ENCODE measurements at regions not wholly inside any gene's neighbourhood (a gene's known extent, or its start where the extent isn't known, plus 50 kb on each side); places are given as distances from the start of the nearest gene placed in this dataset.

DNA sequence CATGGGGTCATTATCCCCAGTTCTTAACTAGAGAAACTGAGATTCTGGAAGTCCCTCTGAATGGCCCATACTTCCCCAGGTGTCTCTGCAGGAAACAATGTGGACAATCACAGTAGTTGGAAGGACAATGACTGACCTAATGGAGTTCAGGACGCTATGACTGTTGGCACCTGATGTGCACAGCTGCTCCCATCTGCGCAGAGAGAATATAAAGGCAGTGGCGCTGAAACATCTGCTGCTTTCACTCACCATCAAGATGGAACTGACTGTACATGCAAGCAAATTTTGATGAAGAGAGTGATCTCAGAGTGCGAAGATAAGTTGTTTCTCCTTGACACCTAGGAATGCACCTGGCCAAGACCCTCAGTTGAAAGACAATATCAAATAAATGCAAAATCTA lies 395.7 kb upstream of the ASIC2 start:
- peaks cover 0 to 20% (median 0%) of the 10 kb centered on the region in 4 donors for H3K27me3 ChIP-seq
- no peak for DNase-seq
- TF ChIP-seq, protein P1, sequence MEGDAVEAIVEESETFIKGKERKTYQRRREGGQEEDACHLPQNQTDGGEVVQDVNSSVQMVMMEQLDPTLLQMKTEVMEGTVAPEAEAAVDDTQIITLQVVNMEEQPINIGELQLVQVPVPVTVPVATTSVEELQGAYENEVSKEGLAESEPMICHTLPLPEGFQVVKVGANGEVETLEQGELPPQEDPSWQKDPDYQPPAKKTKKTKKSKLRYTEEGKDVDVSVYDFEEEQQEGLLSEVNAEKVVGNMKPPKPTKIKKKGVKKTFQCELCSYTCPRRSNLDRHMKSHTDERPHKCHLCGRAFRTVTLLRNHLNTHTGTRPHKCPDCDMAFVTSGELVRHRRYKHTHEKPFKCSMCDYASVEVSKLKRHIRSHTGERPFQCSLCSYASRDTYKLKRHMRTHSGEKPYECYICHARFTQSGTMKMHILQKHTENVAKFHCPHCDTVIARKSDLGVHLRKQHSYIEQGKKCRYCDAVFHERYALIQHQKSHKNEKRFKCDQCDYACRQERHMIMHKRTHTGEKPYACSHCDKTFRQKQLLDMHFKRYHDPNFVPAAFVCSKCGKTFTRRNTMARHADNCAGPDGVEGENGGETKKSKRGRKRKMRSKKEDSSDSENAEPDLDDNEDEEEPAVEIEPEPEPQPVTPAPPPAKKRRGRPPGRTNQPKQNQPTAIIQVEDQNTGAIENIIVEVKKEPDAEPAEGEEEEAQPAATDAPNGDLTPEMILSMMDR (IDR thresholded peaks at IDR 0.05), result no peak
- no peak for TF ChIP-seq POLR2A (IDR thresholded peaks at IDR 0.05)
- 79 to 82% methylated on average over 4 of the region's 4 CpGs for WGBS, 2 donors
- intact Hi-C loops (cut with DNase I), result no loop called here
- H3K27ac ChIP-seq, result no peak overlapping the region
- H3K4me3 ChIP-seq, result no peak overlapping the region
- no peaks in the 10 kb centered on the region for H3K36me3 ChIP-seq
- H3K4me1 ChIP-seq, result no peaks in the 10 kb centered on the region
- no peaks in the 10 kb centered on the region for H3K9me3 ChIP-seq

DNA sequence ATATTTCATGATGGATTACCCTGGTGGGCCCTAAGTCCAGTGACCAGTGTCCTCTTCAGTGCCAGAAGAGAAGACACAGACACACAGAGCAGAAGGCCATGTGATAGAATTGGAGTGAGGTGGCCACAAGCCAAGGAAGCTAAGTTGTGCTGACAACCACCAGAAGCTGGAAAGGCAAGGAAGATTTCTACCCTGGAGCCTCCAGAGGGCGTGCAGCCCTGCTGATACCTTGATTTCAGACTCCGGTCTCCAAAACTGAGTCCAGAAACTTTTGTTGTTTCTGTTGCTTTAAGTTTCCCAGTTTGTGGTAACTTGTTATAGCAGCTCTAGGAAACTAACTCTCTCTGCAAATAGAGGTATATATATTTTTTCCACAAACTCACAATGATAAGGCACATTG lies 396.6 kb upstream of the ASIC2 start:
- Histone ChIP-seq H3K4me3 (no peak overlapping the region), H3K27me3 (peaks cover 0 to 30% (median 0%) of the 10 kb centered on the region in 4 donors), H3K36me3 (no peaks in the 10 kb centered on the region), H3K9me3 (no peaks in the 10 kb centered on the region), H3K27ac (no peak overlapping the region), H3K4me1 (no peaks in the 10 kb centered on the region)
- DNase-seq, result no peak
- intact Hi-C loops (cut with DNase I), result no loop called here
- TF ChIP-seq, protein P1 (IDR thresholded peaks at IDR 0.05), result no peak
- TF ChIP-seq POLR2A (IDR thresholded peaks at IDR 0.05), result no peak
- 75 to 83% methylated on average over 1 to 2 of the region's 2 CpGs for WGBS, 2 donors

DNA sequence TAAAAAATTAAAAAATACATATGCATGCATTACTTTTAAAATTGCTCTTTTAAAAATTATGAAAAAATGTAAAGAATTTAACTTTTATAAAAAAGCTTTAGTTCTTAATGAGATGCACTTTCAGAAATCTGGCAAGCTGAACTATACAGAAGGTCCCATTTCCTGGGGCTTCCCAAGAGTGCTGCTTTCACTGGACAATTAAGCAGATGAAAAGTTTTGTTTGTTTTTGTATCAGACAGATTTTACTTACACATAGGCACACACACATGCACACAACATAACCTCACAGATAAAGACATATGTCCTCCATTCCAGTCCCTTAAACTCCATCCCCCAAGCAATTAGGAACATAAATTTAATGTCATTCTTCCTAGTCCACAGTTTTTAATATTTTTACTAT lies 402.3 kb upstream of the ASIC2 start:
- no peak overlapping the region for H3K4me3 ChIP-seq
- intact Hi-C loops (cut with DNase I), result no loop called here
- H3K4me1 ChIP-seq, result no peaks in the 10 kb centered on the region
- H3K9me3 ChIP-seq, result no peaks in the 10 kb centered on the region
- H3K36me3 ChIP-seq, result no peaks in the 10 kb centered on the region
- TF ChIP-seq, protein P1 (IDR thresholded peaks at IDR 0.05), result no peak
- TF ChIP-seq POLR2A (IDR thresholded peaks at IDR 0.05), result no peak
- H3K27ac ChIP-seq, result no peak overlapping the region
- peaks cover 0 to 50% (median 0%) of the 10 kb centered on the region in 4 donors for H3K27me3 ChIP-seq
- DNase-seq, result no peak

DNA sequence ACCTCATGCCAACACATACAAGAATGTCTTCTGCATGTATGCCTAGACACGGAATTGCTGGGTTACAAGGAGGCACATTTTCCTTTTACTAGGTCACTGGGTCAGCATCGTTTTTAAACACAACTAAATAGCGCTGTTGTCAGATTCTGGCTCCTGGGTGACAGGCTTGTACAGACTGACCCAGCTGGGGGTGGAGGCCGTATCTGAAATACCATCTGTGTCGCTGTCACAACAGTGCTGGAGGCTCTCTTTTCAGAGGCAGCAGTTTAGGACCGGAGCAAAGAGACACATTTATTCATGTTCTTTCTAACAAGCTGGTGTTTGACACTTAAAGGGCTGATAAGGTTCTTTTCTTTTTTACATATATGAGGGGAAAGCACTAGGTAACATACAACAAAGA lies 403.0 kb upstream of the ASIC2 start:
- Histone ChIP-seq H3K9me3 (no peaks in the 10 kb centered on the region), H3K36me3 (no peaks in the 10 kb centered on the region), H3K4me3 (no peak overlapping the region), H3K27me3 (peaks cover 0 to 57% (median 0%) of the 10 kb centered on the region in 4 donors), H3K27ac (no peak overlapping the region), H3K4me1 (no peaks in the 10 kb centered on the region)
- intact Hi-C loops (cut with DNase I), result no loop called here
- no peak for TF ChIP-seq POLR2A (IDR thresholded peaks at IDR 0.05)
- TF ChIP-seq, protein P1 (IDR thresholded peaks at IDR 0.05), result no peak
- DNase-seq, result no peak
- WGBS, 2 donors, result 46 to 68% methylated on average over 6 of the region's 6 CpGs

DNA sequence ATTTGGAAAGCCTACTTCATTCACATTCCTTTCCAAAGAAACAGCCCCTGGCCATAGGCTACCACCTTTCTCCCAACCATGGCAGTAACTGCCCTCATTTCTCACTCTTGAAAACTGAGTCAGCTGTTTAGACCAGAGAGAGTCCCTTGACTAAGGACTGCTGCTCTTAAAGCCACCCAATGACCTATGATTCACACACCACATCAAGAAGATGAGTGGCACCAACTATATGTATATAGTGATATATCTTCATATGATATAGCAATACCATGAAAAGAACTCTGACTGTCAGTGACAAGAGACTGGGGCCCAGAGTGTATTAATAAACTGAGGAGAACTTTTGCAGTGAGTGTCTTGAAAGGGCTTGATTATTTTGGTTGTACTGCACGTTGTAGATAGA lies 404.5 kb upstream of the ASIC2 start:
- Histone ChIP-seq H3K4me1 (no peaks in the 10 kb centered on the region), H3K27ac (no peak overlapping the region), H3K36me3 (no peaks in the 10 kb centered on the region), H3K9me3 (no peaks in the 10 kb centered on the region), H3K27me3 (peaks cover 0 to 62% (median 0%) of the 10 kb centered on the region in 4 donors), H3K4me3 (no peak overlapping the region)
- intact Hi-C loops (cut with DNase I), result no loop called here
- TF ChIP-seq, protein P1 (IDR thresholded peaks at IDR 0.05), result no peak
- TF ChIP-seq POLR2A (IDR thresholded peaks at IDR 0.05), result no peak
- DNase-seq, result no peak
- 50 to 68% methylated on average over 1 of the region's 1 CpG for WGBS, 2 donors

Measured in esophagus squamous epithelium (tissue), 5 donors.